NCI-H128 (cell line): ENCODE measurements at regions not wholly inside any gene's neighbourhood (a gene's known extent, or its start where the extent isn't known, plus 50 kb on each side); places are given as distances from the start of the nearest gene placed in this dataset.

ENCODE experiments used
- DNase-seq: peaks from one replicate; lab custom pipeline; 2025; ENCODE audit not compliant: unreplicated experiment; lab: John Stamatoyannopoulos, UW

DNA sequence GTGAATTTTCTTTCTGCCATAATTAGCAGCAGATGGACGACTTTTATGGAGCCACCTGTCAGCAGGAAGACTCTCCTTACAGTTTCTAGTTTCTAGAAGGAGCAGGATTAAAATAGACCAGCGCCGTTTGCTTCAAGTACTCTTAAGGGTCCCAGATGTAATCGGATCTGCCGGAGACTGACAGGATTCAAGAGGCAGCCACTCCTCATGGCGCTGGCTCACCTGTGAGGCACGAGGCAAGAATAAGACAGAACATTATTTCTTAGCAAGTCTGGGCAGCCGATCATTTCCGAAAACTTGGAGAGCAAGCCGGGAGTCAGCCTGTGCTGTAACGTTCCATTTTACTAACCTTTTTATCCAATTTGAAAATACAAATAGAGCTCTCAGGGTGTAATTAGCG is 410.4 kb upstream of the RORA start:
- peak; percentile 18 for DNase-seq

GRCh38 chr15:61634837-61635236 is 405.7 kb upstream of the RORA start:
- no peak for DNase-seq

GRCh38 chr15:61633951-61634350 is 404.8 kb upstream of the RORA start:
- DNase-seq = no peak

- DNase-seq = no peak
Measured at GRCh38 chr15:61629269-61629668, 400.2 kb upstream of the RORA start.

DNA sequence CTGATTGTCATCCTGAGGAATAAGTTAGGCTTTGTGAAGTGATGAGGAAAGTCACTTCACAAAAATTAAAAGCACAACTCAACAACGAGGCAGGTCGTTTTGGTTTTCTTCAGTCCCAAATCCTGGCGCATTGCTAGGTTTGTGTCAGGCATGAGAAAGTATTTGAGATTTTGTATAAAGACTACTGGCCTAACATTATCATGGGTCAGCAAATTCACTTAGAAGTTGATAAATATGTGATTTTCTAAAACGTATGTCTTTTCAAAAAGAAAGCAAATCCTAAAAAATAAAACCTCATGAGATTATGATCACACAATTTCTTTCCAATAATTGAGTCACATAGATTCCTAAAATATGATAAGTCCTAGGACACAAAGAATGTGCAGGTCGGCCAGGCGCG is 395.8 kb upstream of the RORA start:
- no peak for DNase-seq

DNA sequence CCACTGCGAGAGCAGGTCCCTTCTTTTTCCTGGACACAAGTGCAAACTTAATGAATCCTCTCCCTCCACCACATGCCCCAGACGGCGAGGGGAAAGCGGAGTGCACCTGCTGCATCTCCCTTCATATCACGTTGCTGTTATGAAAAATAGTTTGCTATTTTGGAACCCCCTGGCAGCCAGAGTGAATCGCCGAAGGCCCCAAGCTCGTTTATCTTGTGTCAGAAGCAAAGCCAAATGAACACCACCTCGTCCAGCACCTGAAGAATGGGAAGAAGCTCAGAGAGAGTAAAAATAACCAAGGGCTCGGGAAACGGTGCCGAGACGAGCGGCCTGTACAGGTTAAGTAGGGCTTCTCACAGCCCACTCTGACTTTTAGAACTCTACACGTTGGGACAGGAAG is 394.6 kb upstream of the RORA start:
- no peak for DNase-seq

DNA sequence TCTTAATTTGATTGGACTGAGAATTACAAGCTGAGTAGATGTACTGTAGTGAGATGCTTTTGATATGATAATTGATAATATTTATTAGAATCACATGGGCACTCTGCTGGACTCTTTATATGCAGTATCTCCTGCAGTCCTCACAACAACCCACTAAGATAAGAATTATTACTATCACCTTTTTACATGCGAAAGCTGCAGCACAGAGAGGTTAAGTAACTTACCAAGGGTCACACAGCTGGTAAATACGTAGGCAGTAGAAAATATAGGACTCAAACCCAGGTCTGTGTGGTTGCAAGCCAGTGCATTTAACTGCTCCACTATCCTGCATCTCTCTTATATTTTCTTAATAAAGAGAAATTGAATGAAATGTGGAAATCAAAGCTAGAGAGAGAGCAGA is 392.8 kb upstream of the RORA start:
- no peak for DNase-seq

GRCh38 chr15:61621146-61621545 is 392.0 kb upstream of the RORA start:
- DNase-seq = peak; percentile 8

DNA sequence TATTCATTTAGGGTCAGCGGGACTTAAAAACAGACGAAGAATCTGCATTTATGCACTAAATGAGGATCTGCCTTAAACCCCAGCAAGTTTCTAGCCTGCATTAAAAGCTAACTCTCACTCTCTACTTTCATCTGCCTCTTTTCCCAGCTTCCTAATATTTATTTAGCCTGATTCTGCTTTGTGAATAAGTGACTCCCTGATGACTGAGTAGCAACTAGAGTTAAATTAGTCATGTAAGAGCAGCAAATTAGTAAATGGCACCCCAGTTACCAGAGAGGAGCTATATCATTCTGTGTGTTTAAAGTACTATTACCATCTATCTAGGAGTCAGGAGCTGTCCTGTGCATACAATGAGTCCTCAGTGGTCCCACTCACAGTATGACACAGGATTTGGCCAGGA is 391.0 kb upstream of the RORA start:
- no peak for DNase-seq

GRCh38 chr15:61613729-61614128 is 384.6 kb upstream of the RORA start:
- DNase-seq = no peak

GRCh38 chr15:61613138-61613537 is 384.0 kb upstream of the RORA start:
- no peak for DNase-seq

DNA sequence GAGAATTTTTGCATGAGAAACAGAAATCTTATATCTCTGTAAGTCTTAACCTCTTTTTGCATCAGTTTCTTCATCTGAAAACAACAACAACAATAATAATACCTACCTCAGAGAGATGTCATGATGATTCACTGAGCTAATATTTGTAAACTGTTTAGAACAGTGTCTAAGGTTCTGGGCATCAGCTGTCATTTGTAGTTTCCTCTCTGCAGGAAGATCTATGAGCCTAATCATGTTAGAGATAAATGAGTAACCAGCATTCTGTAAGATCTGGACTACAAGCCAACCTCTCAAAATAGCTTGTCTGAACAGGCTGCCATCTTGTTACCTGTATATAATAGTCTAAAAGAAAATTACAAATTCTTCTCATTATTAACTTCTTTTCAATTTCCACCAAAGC is 383.0 kb upstream of the RORA start:
- no peak for DNase-seq

DNA sequence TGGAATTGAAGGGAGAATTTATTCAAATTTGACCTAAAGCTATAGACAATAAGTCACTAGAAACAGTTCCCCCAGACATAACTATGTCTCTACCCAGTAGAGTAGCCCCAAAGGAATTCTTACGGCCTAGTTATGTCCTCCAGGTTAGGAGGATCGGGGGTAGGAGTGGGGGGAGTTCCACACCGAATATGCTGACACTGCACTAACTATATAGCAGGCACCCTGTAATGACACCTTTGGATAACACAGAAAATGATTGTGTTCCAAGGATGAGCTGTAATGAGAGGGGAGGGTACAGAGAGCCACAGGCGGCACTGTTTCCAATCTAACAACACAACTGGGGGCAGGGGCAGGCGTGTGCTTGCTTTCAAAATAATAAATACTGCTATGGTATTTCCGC is 376.2 kb upstream of the RORA start:
- DNase-seq = no peak

DNA sequence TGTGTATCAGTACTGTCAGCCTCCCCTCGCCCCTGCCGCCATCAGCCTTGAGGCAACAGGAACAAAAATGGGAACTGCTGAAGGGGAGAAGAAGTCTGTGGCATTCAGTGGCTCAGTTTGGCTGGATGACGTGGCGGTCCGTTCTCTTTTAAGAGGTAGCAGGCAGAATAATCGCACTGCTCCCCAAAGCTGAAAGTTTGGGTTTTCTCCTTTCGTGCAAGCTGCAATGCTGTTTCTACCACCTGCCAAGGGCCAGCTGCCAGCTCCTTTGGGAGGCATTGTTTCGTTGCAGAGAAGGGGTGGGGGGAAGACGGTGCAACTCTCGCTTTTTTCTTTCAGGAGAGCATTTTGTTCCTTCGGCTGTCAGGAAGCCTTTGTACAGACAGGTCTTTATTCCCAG is 369.6 kb upstream of the RORA start:
- no peak for DNase-seq

DNA sequence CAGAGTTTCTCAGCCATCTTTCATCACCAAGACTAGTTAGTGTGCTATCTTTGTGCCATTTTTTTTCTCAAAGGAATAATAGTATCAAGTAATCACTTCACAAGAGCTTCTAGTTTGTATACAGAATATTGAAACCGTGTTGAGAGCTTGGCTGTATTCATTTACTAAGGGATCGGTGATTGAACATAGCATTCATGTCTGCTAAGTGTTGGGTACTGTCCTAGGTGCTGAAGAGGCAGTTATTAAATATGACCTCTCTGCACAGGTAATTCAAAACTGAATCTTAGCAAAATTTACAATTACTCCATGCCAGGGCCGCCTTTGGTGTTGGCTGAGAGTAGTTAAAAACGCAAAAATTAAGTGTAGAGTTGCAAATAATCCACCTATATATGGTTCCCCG is 355.3 kb upstream of the RORA start:
- no peak for DNase-seq

- no peak for DNase-seq
Measured at GRCh38 chr15:61582092-61582491, 353.0 kb upstream of the RORA start.

DNA sequence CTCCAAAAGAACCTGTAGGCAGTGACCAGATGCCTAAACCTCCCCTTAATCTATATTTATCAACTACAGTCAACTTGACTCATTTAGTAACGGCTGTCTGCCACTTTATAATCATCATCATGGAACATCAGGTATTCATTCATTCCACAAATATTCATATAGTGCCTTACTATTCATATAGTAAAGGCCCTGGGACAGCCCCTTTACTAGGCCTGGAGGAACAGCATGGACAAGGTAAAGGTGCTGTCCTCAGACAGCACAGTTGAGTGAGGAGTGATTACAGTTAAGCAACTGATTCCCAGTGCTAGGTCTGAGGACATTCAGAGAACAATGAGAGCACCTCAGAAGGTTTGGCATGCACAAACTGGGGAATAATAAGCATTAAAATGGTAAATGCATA is 346.5 kb upstream of the RORA start:
- no peak for DNase-seq

DNA sequence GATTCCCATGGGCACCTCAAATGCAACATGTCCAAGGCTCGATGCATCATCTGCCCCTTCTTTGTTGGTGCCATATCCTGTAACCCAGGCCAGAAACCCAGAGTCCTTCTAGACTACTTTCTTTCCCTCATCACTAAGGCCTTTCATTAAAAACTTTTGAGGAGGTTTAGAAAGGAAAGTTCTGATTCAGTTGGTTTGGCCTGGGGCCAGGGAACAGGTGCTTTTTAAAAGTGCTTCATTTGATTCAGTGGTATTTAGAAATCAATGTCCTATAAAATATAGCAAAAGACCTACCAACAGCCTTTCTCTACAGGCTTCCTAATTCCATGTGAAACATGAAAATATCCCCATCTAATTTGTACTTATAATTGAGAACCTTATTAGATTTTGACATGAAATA is 341.9 kb upstream of the RORA start:
- no peak for DNase-seq

GRCh38 chr15:61564785-61565184 is 335.7 kb upstream of the RORA start:
- DNase-seq = no peak

DNA sequence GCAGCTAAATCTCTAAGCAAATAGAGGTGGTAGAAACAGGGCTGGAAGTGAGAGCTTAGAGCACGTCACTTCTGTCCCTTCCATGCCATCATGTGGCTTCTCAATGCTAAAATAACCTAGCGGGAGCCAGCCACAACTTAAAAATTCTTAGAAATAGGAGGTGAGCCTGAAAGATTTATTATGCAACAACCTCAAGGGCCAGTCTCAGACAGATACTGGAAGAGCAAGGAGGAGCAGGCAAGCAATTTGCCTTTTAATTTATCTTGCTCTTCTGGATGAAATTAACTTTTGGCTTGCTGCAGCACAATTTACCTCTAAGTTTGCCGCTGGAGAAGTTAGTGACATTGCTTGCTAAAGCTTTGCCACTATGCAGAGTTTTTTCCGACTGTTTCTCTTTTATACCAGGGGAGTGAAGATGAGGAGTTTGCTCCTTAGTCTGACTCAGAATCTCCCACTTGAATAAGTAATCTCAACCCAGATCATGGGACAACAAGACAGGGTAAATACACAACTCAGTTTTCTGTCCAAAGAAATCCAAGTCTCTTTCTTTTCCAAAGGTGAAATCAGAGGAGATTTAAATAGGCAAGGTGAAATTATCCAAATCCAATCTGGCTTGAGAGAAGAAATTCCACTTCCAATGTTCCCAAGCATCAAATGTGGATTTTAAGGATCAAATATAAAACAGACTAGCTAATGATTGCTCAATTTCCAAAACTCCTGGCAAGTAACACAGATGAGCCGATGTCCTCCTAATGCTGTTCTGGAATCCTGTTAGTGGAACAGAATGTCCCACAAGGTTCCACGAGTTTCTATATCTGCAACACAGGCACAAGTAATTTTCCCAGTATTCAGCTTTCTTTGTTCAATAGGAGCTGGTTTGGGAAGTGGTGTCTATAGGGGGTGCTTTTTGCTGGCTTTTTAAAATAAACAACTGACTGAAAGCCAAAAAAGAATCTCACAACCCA is 329.4 kb upstream of the RORA start:
- DNase-seq = no peak

DNA sequence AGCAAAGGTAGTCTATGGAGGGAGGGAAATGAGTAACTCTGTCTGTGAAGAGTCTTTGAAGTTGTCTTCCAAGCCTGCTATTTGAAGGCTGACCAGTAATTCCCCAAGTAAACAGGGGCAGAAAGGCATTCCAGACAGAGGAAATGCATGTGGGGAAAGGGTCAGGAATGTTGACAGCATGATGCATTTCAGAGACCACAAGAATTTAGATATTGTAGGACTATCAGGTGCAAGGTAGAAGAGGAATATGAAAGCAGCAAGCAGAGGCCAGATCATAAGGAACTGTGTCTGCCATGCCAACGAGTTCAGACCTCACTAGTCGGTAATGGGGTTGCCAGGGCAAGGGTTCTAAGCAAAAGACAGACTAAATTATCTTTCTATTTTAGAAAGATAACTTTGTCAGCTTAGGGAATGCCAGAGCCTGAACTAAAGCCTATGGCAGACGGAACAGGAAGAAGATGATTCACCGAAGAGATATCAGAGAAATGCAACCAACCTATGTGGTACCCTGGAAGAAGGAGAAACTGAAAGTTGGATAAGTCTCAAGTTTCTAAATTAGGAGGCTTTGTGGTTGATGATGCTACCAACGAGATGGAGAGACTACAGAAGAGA is 327.0 kb upstream of the RORA start:
- no peak for DNase-seq

- DNase-seq = no peak
Measured at GRCh38 chr15:61549727-61550126, 320.6 kb upstream of the RORA start.

DNA sequence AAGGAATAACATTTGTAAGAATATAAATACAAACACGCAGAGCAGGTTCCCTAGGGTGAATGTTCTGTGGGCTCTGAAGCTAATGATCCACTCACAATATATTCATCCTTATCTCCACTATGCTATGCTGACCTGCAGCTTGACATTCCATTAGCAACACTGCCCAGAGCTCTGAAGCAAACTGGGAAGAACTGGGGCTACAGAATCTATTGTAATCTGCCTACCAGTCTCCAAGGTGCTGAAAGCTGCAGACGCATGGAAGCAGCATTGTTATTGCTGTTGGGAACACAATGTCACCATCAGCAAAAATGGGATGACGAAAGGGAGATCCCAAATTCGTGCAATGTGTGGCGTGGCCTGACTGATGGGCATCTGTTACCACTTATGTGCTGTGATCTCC is 316.7 kb upstream of the RORA start:
- DNase-seq = no peak
